GM18868 (cell line): ENCODE measurements at regions not wholly inside any gene's neighbourhood (a gene's known extent, or its start where the extent isn't known, plus 50 kb on each side); places are given as distances from the start of the nearest gene placed in this dataset.

ENCODE experiments used
- ATAC-seq: cut with Tn5 transposase; IDR thresholded peaks from one replicate; pipeline ENCODE4 v1.9.1; 2021; ENCODE audit warnings: mild to moderate bottlenecking, moderate library complexity; ENCODE audit not compliant: unreplicated experiment

GRCh38 chr20:11195899-11196558, 522.2 kb upstream of the JAG1 start:
- ATAC-seq = peak; percentile 55

DNA sequence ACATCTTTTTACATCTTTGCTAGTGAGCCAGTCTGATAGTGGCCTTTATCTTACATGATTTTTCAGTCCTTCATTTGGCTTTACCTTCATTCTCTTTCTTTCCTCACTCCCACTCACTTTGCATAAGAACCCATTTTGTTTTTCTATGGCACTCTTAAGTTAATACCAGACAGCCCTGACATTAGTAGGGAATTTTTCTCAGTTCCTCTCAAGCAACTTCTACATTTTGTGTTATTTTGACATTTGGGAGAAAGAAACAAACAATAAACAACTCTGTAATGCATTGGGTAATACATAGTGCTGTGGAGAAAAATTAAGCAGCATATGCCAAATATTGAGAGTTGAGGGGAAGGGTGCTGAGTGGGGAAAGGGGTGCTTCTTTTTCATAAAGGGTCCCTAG, 524.1 kb upstream of the JAG1 start:
- no peak for ATAC-seq

DNA sequence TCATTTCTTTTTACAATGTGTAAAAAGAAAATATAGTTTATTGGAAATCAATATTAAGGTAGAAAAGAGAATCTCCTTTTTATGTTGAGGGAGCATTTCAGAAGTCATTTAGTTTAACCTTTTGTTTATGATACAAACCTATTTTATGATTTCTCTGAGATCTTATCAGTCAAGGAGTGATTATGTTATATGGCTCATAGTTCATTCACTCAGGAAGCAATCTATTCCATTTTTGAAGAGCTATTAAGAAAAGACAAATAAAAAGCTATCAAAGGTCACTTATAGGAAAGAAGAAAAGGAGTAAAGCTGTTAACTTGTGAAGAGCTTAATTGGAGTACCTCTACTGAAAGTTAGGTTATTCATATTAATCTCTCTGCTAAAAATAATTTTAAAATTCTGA, 526.6 kb upstream of the JAG1 start:
- no peak for ATAC-seq

- ATAC-seq = peak; percentile 96
Observed at GRCh38 chr20:11204926-11205768, 531.3 kb upstream of the JAG1 start.

DNA sequence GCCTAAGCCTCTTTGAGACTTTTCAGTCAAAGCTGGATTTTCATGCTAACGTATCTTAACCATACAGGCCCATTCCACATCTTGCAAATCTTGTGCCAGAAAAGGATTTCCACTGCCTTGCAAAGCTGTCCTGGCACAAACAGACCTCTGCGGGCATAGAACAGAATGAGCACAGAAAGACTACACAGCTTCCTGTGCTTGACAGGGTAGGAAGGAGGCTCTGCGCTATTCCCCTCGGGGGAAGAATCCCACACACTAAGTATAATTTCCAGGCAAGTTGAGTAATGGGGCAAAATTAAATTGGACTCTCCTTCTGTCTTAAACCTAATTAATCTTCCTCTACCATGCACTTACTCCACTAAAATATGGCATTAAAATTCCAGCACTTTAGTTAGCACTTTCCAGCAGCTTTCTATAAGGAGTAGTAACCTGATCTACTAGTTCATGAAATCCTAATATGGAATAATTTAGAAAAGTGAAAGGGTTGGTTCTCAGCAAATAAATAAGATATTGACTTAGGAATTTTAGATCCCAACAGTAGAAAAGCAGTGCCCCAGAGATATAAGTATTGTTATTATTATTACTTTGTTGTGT, 532.1 kb upstream of the JAG1 start:
- no peak for ATAC-seq

DNA sequence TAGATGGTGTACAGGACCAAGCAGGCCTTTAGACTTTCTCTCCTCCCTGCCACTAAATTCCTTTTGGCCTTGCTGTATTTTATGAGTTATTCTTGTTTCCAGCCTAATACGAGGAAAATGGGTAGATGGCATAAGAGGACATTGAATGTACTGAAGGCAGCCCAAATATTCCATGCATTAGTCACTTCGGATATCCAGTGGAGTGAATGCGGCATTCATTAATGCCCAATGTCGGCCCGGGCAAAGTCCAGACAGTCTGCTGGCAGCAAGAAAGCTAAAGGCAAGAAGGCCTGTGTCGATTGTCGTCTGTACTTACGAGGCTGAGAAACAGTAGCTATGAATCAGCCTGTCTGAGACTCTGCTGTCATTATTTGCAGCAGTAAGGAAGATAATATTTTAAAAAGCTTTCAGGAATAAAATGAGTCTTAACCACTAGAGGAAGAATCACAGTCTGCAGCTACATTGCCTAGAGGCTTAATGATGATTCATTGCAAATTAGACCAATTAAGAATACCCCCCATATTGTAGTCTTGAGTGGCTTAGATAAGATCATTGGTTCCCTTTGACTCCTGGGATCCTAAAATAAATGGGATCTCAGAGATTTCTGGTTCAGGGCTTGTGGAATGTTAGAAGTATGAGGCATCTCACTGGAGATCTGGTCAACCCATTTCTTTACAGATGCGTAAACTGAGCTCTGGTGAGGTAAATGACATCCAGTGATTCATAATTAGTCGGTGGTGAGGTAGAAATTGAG, 534.1 kb upstream of the JAG1 start:
- ATAC-seq = no peak

- no peak for ATAC-seq
Observed at GRCh38 chr20:11210611-11211010, 536.8 kb upstream of the JAG1 start.

GRCh38 chr20:11212272-11212671, 538.5 kb upstream of the JAG1 start:
- no peak for ATAC-seq

DNA sequence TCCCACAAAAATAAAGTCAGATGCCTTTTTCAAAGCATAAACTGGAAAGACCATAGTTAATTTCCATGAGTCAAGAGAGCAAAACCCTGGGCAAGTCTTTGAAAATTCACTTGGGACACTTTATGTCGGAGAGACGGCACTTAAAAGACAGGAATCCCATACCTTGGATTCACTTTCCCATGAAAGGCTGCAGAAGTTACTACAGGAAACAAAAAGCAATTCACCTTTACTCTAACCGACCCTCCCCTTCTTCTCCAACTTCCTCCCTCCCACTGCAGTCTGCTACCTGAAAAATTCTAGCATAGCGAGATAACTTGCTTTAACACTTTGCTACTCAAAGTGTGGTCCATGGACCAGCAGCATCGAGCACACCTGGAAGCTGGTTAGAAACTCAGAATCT, 539.1 kb upstream of the JAG1 start:
- ATAC-seq = no peak

DNA sequence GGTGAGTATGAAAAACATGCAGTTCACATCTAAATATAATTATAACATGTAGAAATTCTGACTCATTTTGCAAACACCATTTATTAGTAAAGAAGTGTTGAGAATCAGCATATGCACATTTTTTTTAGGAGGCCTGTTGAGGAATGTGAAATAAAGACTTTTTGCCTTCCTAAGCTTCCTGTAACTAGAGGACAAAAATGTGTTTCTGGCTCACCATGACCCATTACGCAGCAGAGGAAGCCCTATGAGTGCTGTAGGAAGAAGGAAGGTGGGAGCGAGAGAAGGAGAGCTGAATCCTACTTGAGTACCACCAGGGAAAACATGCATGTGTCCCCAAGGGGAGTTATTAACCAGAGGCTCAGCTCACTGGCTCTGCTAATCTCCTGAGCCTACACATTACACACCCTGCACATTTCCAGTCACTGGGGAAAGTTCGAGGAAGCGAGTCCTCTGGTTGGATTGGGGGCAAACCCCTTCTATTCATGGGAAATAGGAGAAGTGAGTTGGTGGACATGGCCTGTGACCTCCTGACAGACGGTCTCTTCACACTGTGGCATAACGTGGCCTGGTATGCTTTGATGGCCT, 540.5 kb upstream of the JAG1 start:
- no peak for ATAC-seq

DNA sequence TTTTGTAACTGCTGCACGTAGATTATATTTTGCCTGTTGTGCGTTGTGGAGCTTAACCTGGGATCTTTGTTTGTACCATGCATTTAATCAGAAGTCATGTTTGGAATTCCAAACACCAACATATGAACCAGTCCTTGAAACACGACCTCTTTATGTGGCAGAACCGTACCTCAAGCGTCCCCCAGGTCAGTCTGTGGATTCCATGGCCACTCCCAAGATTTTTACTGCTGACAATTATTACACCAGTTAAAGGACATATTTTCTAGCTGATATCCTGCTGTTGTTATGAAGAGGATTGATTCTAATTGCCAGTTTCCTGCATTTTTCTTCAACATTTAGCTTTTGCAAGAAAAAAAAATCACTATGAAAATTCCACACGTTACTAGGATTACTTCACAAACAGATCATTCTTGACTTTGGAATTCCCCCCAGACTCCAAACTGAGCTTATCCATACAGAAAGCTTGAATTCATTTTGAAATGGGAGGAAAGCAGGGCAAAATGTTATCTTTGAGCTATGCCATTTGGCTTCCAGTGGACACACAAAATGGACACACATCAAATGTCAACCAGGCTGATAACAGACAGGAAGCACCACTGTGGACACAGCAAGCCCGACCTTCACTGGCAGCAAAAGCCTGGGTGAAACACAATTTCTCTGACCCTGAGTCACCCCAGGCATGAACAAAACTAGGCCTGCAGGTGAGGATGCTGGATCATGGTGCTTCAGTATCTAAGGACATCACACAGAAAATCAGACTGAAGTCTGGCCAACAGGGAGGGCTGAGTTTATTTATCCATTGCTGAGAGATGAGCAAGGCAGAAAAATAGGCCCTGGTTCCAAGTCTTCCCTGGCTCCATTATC, 542.9 kb upstream of the JAG1 start:
- ATAC-seq = no peak

DNA sequence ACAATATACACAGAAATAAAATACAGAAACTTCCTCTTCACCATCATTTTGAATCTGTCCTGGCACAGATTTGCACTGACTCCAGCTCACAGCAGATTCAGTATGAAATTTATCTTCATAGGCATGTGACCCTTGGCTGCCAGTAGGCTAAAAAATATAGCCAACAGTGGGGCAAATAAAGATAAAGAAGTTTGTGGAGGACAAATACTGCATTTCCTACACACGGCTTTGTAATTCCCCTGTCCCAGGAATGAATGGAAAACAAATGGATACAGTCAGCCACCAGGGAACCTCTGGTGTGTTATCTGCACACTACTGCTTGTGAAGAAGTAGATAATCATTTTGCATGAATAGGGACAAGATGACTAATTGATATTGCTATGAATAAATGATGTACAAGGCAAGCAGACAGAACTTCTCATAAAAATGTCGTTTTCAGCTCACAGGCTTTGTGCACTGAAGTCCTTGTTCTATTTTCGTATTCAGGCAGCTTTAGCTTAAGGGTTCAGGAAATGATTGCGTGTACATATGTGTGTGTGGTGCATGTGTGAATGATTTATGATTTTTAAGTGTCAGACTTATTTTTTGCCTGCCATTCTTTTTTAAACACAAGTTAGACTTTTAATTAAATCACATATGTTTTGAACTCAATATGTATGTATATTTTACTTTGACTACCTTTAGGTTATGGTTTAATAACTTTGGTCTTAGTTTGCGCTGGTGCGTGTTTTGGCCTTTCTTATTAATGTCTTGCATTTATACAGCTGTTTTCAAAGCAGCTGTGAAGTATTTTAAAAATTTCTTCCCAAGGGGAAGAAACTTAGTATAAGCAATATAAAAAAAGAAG, 543.8 kb upstream of the JAG1 start:
- ATAC-seq = no peak

- no peak for ATAC-seq
Observed at GRCh38 chr20:11218173-11218680, 544.4 kb upstream of the JAG1 start.

DNA sequence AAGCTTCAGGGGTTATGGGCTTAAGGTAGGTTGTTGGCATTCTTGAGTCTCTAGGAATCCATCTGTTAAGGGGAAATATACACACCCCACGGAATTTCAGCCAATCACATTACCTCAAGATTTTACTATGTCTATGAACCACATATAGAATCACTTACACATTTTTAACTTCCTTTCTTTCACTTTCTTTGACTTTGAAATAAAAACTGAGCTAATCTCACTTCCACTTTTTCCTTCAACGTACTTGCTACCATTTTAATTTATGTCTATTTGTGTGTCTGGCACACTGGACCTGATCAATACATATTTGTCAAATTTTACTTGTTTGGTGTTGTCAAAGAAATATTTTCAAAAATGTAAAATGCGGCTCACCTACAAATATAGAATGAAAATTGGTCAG, 545.4 kb upstream of the JAG1 start:
- ATAC-seq = peak; percentile 77

GRCh38 chr20:11221046-11221445, 547.2 kb upstream of the JAG1 start:
- ATAC-seq = no peak

- no peak for ATAC-seq
Observed at GRCh38 chr20:11222243-11222642, 548.4 kb upstream of the JAG1 start.

DNA sequence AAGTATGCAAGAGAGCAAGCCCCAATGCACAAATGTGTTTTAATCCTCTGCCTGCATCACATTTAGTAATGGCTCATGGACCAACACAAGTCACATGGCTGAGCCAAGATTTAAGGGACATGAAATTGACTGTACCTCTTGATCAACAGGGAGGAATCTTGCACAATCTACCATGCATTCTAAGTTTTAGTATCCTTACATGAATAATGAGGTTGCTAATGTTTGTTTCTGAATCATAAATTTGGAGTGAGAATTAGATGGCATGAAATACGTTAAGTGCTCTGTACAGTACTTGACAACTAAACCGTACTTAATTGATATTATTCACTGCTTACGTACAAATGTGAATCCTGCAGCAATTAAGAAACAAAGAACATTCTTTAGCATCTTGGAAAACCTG, 553.8 kb upstream of the JAG1 start:
- ATAC-seq = no peak

- peak; percentile 46 for ATAC-seq
Observed at GRCh38 chr20:11229772-11230171, 556.0 kb upstream of the JAG1 start.

GRCh38 chr20:11230999-11231398, 557.2 kb upstream of the JAG1 start:
- no peak for ATAC-seq
